ENCODE measurements at regions not wholly inside any gene's neighbourhood (a gene's known extent, or its start where the extent isn't known, plus 50 kb on each side); places are given as distances from the start of the nearest gene placed in this dataset.
A peak's percentile ranks its signal among the peaks of the same experiment; 100 is the strongest.
"Not testable (repeated sequence)": the region's sequence is repeated elsewhere in the genome, so short reads cannot be mapped to it uniquely, and the experiment has no call there.

DNA sequence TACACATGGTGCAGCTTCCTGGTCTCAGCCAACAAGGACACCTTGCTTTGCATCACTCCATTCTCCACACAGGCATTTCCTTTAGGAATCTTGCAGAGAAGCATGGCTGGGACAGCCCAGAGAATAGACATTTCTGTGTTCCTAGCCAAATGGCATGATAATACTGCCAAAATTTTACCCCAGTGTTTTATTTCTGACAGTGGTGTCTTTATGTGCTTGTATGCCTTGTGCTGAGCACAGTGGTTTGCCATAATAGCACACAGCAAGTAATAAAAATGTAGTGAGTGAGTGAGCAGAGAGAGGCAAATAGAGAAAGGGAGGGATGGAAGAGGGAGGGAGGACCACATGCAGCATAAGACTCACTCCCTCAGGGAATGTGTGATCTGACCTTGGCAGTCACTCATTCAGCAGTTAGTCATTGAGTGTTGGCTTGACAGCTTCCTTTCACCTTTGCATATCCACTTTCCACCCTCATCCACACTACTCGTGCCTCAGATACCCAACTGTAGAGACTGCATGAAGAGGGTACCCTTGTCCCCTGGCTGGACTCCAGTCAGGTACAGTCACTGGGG, 212.8 kb upstream of the CCDC196 start:
- no peak for DNase-seq (ENCODE audit: low read depth)

GRCh38 chr14:66278418-66278817, 207.8 kb upstream of the CCDC196 start:
- not testable (repeated sequence) for DNase-seq (ENCODE audit: low read depth)

DNA sequence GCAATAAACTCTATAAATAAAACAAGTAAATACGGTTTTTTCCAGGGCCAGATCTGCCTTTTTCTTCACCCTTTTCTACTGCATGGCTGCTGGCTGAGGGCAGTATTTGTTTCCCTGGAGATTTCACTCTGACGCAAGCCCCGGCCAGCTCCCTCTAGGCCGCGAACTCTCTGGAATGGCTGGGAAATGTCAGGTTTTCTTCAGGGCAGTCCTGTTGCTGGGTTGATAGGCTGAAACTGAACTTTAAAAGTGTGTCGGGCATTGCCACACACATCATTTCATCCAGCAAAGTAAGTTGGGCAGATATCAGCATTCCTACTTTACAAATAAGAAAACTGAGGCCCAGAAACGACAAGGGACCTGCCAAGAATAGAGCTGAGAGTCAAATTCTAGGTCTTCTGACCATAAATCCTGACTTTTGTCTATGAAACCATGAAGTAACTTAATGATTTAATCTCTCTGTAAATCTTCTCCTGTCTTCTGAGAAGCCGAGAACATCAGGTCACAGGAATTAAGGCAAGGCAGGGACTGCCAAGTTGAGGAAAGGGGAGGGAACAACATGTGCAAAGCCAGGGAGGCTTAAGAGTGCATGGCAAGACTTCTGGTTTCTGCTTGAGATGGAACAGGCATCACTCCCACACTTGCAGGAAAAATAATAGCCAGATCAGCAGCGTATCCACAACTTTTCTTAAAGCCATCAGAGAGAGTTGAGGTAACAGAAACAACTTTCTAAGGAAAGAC, 205.0 kb upstream of the CCDC196 start:
- DNase-seq (ENCODE audit: low read depth) = no peak

GRCh38 chr14:66284346-66284745, 201.8 kb upstream of the CCDC196 start:
- DNase-seq (ENCODE audit: low read depth) = no peak

GRCh38 chr14:66288511-66288910, 197.7 kb upstream of the CCDC196 start:
- no peak for DNase-seq (ENCODE audit: low read depth)

DNA sequence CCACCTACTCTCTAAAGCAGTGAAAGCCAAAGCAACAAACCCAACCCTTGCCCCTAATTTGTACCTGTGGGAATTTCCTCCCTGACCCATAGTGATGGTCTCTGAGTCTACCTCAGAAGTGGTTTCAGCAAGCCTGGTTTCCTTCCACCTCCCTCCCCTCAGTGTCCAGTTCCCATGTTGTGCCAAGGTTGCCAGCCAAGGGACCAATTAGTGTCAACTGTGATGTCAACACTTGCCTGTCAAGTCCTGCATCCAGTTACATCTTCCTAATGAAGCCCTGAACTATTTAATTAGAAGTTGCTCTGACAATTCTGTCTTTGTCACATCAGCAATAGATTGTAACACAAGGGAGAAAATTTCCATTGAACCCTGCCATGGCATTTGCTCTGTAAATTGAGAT, 194.4 kb upstream of the CCDC196 start:
- no peak for DNase-seq (ENCODE audit: low read depth)

DNA sequence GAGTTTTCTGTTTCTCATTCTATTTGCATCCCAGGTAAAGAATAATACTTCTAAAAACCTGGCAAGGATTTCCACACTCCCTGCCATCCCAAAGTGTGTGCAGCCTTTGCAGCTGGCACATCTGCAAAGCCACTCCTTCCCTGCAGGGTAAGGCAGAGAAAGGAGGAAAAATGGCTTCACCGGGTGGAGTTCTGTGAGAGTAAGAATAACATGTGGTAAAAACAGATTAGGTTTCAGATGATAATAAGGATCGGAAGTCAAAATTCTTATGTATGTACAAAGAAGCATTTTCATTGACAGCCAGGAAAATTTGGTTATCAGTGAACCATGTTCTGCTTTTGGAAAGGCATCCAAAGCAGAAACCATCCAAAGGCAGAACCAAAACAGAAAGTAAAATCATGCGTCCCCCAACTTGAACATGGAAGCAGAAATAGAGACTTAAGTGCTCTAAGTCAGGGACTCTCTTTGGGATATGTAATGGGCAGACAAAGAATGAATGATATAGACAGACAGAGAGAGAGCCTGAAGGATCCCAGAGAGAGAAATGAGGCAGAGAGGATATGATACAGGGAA, 192.6 kb upstream of the CCDC196 start:
- DNase-seq (ENCODE audit: low read depth) = no peak

DNA sequence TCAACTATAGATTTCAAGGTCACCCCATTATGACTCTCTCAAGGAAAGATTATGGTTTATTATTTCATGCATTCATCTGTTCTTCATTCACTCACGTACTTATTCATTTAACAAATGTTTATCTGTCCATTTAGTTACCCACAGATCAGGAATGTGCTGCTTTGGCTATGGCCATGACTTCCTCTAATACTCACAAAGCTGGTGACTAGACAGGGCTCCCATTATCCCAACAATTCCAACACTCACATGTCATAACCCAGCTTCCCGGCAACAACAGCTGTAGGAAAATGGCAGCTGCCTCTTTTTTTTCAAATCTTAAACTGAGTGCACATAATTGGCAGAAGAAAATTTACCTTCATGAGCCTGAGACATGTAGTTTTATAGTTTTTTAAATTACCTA, 190.8 kb upstream of the CCDC196 start:
- no peak for DNase-seq (ENCODE audit: low read depth)

GRCh38 chr14:66300886-66301285, 185.3 kb upstream of the CCDC196 start:
- no peak for DNase-seq (ENCODE audit: low read depth)

DNA sequence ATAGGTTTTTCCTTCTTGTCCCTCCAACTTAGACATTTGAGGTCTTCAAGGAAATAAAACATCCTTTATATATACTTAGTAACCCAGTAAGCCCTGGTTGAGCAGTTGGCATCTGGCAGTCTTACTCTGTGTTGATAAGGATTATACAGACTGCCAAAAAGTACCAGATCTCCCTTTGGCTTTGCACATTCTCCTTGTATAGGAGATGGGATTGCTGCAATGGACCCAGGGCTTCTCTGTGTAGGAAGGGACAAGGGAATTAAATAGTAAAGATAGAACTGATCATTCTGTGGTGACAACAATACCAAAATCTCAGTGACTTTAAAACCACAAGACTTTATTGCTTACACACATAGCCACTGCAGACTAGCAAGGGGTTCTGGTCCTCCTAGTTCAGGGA, 180.1 kb upstream of the CCDC196 start:
- DNase-seq (ENCODE audit: low read depth) = no peak

GRCh38 chr14:66311058-66311457, 175.1 kb upstream of the CCDC196 start:
- DNase-seq (ENCODE audit: low read depth) = no peak

- DNase-seq (ENCODE audit: low read depth) = no peak
These were observed 174.2 kb upstream of the CCDC196 start for GRCh38 chr14:66311990-66312389.

GRCh38 chr14:66312451-66312850, 173.7 kb upstream of the CCDC196 start:
- no peak for DNase-seq (ENCODE audit: low read depth)

- no peak for DNase-seq (ENCODE audit: low read depth)
These were observed 171.1 kb upstream of the CCDC196 start for GRCh38 chr14:66315098-66315497.

- no peak for DNase-seq (ENCODE audit: low read depth)
These were observed 170.6 kb upstream of the CCDC196 start for GRCh38 chr14:66315548-66315947.

DNA sequence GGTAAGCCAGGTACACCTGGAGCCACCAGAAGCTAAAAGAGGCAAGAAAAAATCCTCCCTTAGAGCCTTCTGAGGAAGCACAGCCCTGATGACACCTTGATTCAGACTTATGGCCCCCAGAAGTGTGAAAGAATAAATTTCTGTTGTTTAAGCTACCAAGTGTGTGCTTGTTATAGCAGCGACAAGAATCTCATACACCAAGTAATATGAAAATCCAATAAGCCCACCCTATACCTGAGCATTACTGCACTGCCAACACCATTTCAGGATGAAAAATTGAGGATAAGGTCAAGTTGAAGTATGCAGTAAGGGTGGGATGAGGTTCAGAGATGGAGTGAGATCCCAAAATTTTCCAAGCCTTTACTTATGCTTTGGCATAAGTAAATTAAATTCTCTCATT, 163.6 kb upstream of the CCDC196 start:
- no peak for DNase-seq (ENCODE audit: low read depth)

GRCh38 chr14:66330228-66330627, 155.9 kb upstream of the CCDC196 start:
- no peak for DNase-seq (ENCODE audit: low read depth)

DNA sequence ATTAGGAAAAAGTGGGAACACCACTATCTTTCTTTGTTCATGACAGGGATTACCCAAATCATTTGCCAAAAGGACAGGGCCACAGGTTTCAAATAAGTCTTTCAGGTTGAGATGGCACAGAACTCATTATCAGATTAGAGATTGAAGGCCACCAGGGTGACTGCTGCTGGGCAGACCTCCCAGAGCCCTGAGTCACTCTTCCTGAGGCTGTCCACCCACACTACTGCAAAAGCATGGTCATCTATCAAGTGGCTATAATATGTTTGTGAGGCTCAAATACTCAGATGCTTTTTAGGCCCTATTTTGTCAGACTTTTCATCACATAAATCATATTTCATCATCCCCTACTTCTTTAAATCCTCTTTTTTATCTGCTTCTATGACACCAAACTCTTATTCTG, 155.3 kb upstream of the CCDC196 start:
- DNase-seq (ENCODE audit: low read depth) = no peak

GRCh38 chr14:66333293-66333692, 152.9 kb upstream of the CCDC196 start:
- not testable (repeated sequence) for DNase-seq (ENCODE audit: low read depth)

DNA sequence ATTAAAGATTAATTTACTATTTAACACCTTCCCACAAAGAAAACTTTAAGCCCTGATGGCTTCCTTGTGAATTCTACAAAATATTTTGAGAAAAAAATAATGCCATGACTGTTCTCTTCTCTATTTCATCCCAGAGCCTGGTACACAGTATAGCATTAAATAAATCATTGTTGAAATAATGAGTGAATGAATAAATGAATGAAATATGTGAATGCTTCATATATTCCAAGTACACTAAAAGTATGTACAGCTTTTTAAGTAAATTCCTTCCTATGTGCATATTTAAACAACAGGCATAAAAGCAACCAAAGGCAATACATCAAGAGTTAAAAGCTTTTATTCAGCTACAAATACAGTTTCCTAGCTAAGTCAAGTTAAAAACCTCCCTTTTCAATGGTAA, 144.9 kb upstream of the CCDC196 start:
- no peak for DNase-seq (ENCODE audit: low read depth)

- DNase-seq (ENCODE audit: low read depth) = no peak
These were observed 140.2 kb upstream of the CCDC196 start for GRCh38 chr14:66345986-66346385.

- no peak for DNase-seq (ENCODE audit: low read depth)
These were observed 134.9 kb upstream of the CCDC196 start for GRCh38 chr14:66351310-66351709.

DNA sequence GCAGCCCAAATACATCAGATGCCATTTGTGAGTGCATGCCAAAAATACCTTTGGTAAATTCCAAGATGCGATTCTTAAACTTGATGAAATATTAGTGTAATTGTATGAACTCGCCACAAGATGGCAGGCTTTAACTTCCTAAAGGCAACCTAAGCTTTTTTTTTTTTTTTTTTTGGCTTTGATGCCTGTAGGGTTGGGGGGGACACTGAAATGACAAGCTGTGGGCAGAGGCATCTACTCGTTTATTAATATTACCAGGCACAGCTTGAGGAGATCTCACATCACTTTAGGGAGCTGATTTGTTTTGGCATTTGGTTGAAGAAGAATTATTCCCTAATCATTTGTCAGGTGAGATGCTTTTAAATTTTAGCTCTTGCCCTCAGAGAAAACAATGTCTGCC, 126.7 kb upstream of the CCDC196 start:
- peak; percentile 11 for DNase-seq (ENCODE audit: low read depth)

Data from activated gamma-delta T cell treated with anti-CD3 and anti-CD28 coated beads, Interleukin-2, amount 50 U/mL, for 16 hours (primary cell).